H1 (cell line): ENCODE measurements at regions not wholly inside any gene's neighbourhood (a gene's known extent, or its start where the extent isn't known, plus 50 kb on each side); places are given as distances from the start of the nearest gene placed in this dataset.

Experiments
- CHD7 ChIP-seq: fragments of 300-600 bp; sonication (generic); IDR thresholded peaks from 2 replicates; pipeline ENCODE4 v1.7.1; 2012; ENCODE audit warnings: low read length, moderate library complexity, mild to moderate bottlenecking, inconsistent platforms; ENCODE audit not compliant: insufficient replicate concordance
- HDAC2 ChIP-seq, 2 experiments: fragments of 300-600 bp in 1 of 2; sonication (generic) in 1 of 2; IDR thresholded peaks; 2 replicates each; pipeline ENCODE4 v1.6.1; 2011 to 2012; ENCODE audit warnings: low read depth in 2 of 2, low read length in 2 of 2, mild to moderate bottlenecking in 2 of 2, moderate library complexity in 2 of 2, borderline replicate concordance in 1 of 2, inconsistent platforms in 1 of 2
- YY1 ChIP-seq: IDR thresholded peaks from 2 replicates; pipeline ENCODE4 v1.6.1; 2011; ENCODE audit warnings: low read depth, mild to moderate bottlenecking, low read length

DNA sequence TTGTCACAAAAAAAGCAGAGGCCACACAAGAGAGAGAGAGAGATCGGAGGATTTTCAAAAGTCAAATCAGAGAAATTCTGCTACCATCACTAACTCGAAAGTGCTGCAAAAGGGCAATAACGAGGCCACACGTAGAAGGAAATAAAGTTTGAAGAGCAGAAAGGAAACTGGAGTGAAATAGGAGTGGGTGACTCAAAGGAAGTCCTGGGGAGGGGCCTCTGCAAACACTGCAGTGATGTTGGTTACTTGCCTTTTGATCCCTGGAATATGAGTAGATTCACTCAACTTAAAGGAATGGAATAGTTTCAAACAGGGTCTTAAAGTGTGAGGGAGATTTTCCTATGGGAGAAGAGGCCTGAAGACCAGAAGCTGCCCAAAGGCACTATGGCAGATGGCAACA, 663.4 kb upstream of the LCORL start (continued):
- TF ChIP-seq CHD7 (no peak), HDAC2 (IDR thresholded peaks at IDR 0.05; ENCODE audit: borderline replicate concordance in 1 of 2, low read depth in 2 of 2, low read length in 2 of 2) (no peak), YY1 (no peak)
